HG03442 (cell line): ENCODE measurements at regions not wholly inside any gene's neighbourhood (a gene's known extent, or its start where the extent isn't known, plus 50 kb on each side); places are given as distances from the start of the nearest gene placed in this dataset.

Experiments used
- ATAC-seq: cut with Tn5 transposase; IDR thresholded peaks from one replicate; pipeline ENCODE4 v1.9.1; 2021; ENCODE audit warnings: mild to moderate bottlenecking, moderate library complexity; ENCODE audit not compliant: unreplicated experiment

- no peak for ATAC-seq
Observed at GRCh38 chr15:97072545-97072944, 742.0 kb downstream of the NR2F2 start.

- ATAC-seq = no peak
Observed at GRCh38 chr15:97076011-97076410, 745.5 kb downstream of the NR2F2 start.

GRCh38 chr15:97077975-97078374 lies 747.5 kb downstream of the NR2F2 start:
- no peak for ATAC-seq

GRCh38 chr15:97078591-97078990 lies 748.1 kb downstream of the NR2F2 start:
- ATAC-seq = no peak

- ATAC-seq = no peak
Observed at GRCh38 chr15:97081666-97082226, 751.2 kb downstream of the NR2F2 start.

GRCh38 chr15:97082830-97083229 lies 752.3 kb downstream of the NR2F2 start:
- no peak for ATAC-seq

GRCh38 chr15:97084650-97085049 lies 754.1 kb downstream of the NR2F2 start:
- ATAC-seq = no peak

- no peak for ATAC-seq
Observed at GRCh38 chr15:97085731-97086130, 755.2 kb downstream of the NR2F2 start.

GRCh38 chr15:97087006-97087741 lies 756.7 kb downstream of the NR2F2 start:
- no peak for ATAC-seq

GRCh38 chr15:97091093-97091492 lies 760.6 kb downstream of the NR2F2 start:
- ATAC-seq = no peak

GRCh38 chr15:97092656-97093055 lies 762.2 kb downstream of the NR2F2 start:
- ATAC-seq = no peak

GRCh38 chr15:97096303-97096835 lies 765.9 kb downstream of the NR2F2 start:
- no peak for ATAC-seq

- ATAC-seq = no peak
Observed at GRCh38 chr15:97099040-97099439, 768.5 kb downstream of the NR2F2 start.

- no peak for ATAC-seq
Observed at GRCh38 chr15:97101572-97101971, 771.1 kb downstream of the NR2F2 start.

- no peak for ATAC-seq
Observed at GRCh38 chr15:97114900-97115760, 784.6 kb downstream of the NR2F2 start.

GRCh38 chr15:97115761-97116070 lies 785.2 kb downstream of the NR2F2 start:
- no peak for ATAC-seq

- ATAC-seq = no peak
Observed at GRCh38 chr15:97124790-97125189, 794.3 kb downstream of the NR2F2 start.

- no peak for ATAC-seq
Observed at GRCh38 chr15:97126553-97127233, 796.2 kb downstream of the NR2F2 start.

- ATAC-seq = no peak
Observed at GRCh38 chr15:97129674-97130073, 799.2 kb downstream of the NR2F2 start.

- no peak for ATAC-seq
Observed at GRCh38 chr15:97140216-97140615, 809.7 kb downstream of the NR2F2 start.

GRCh38 chr15:97141360-97141759 lies 810.9 kb downstream of the NR2F2 start:
- no peak for ATAC-seq
